ENCODE measurements at regions not wholly inside any gene's neighbourhood (a gene's known extent, or its start where the extent isn't known, plus 50 kb on each side); places are given as distances from the start of the nearest gene placed in this dataset.

DNA sequence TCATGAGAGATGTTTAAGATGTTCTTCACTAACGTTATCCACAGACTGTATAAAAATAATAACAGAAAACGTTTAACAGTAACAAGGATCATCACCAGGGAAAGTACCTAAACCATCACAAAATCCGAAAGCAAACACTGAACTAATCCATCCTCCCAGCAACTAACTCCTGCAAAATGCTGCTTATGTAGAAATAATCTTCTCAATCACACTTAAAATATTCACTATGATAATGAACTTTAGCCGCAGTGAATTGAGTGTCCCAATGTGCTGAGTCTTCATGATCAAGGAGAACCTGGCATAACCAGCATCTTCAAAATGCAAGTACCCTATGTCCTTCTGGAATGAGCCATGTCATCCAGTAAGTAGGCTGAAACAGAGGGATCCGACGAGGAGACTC, 166.1 kb downstream of the LTN1 start:
- no peak for TF ChIP-seq CTCF (IDR thresholded peaks at IDR 0.05; ENCODE audit: borderline replicate concordance, extremely low read depth, low read length, poor library complexity, severe bottlenecking)
- no peak for TF ChIP-seq EZH2 (IDR thresholded peaks at IDR 0.05; ENCODE audit: borderline replicate concordance, low read depth, low read length, severe bottlenecking)
